B cell (primary cell): ENCODE measurements at regions not wholly inside any gene's neighbourhood (a gene's known extent, or its start where the extent isn't known, plus 50 kb on each side); places are given as distances from the start of the nearest gene placed in this dataset.

Experiments used
- ATAC-seq: fragments of 200-7000 bp; cut with Tn5 transposase; one replicate; pipeline ENCODE4 v1.10.0; 2021; ENCODE audit warnings: low read depth, mild to moderate bottlenecking, moderate number of reproducible peaks, moderate library complexity
- CTCF ChIA-PET: fragments of 350-600 bp; sonication (Branson Sonifier 250); formaldehyde crosslinking; loops from one replicate; lab custom pipeline; 2021; ENCODE audit warnings: antibody characterized with exemption, inconsistent platforms; lab: Charles Lee
- POLR2A ChIA-PET: fragments of 350-600 bp; sonication (Branson Sonifier 250); formaldehyde crosslinking; loops from one replicate; lab custom pipeline; 2021; ENCODE audit warnings: antibody characterized with exemption; lab: Charles Lee
- DNase-seq: peaks from one replicate; pipeline ENCODE4 v3.0.0; 2013
- H2AFZ ChIP-seq: 2 replicates; pipeline ENCODE4 v1.6.1; 2012; ENCODE audit warnings: mild to moderate bottlenecking, low read depth, low read length; ENCODE audit not compliant: insufficient read depth, poor library complexity, severe bottlenecking
- H3K27ac ChIP-seq, 2 donors: 1 replicate in 1 of 2; 2 replicates in 1 of 2; pipeline ENCODE4 v1.5.1; 2012 to 2013; ENCODE audit warnings: low read length in 2 of 2, mild to moderate bottlenecking in 2 of 2, moderate library complexity in 1 of 2
- H3K27me3 ChIP-seq, 4 experiments: fragments of 200-600 bp in 1 of 4; sonication (generic) in 1 of 4; replicated peaks in 1 of 4; 1 replicate in 2 of 4; 2 replicates in 2 of 4; pipeline versions ENCODE4 v1.6.1 to v1.7.0; 2013 to 2016; ENCODE audit warnings: low read length in 3 of 4, mild to moderate bottlenecking in 2 of 4, mixed read lengths in 1 of 4, moderate library complexity in 1 of 4; ENCODE audit not compliant: insufficient read depth in 4 of 4, control insufficient read depth in 3 of 4; ENCODE audit errors: control extremely low read depth in 1 of 4
- H3K36me3 ChIP-seq, 2 experiments: replicated peaks in 1 of 2; 1 replicate in 1 of 2; 2 replicates in 1 of 2; pipeline versions ENCODE4 v1.6.1 to v1.7.1; 2013; ENCODE audit warnings: low read length in 1 of 2; ENCODE audit not compliant: insufficient read depth in 2 of 2, control insufficient read depth in 1 of 2; ENCODE audit errors: control extremely low read depth in 1 of 2, extremely low read depth in 1 of 2
- H3K4me1 ChIP-seq, 2 donors: fragments of 200-600 bp in 1 of 2; sonication (generic) in 1 of 2; 1 replicate in 1 of 2; 2 replicates in 1 of 2; pipeline versions ENCODE4 v1.5.1 to v1.6.1; 2013 to 2017; ENCODE audit warnings: low read length in 2 of 2; ENCODE audit not compliant: control insufficient read depth in 2 of 2, insufficient read depth in 2 of 2
- H3K4me2 ChIP-seq: replicated peaks from 2 replicates; pipeline ENCODE3; 2012; ENCODE audit warnings: mild to moderate bottlenecking, low read depth, low read length; ENCODE audit not compliant: poor library complexity, severe bottlenecking
- H3K4me3 ChIP-seq, 5 experiments: fragments of 200-600 bp in 1 of 5; sonication (generic) in 1 of 5; 1 replicate in 3 of 5; 2 replicates in 2 of 5; pipeline versions ENCODE4 v1.5.1 to v1.7.0; 2011 to 2016; ENCODE audit warnings: low read length in 4 of 5, mild to moderate bottlenecking in 4 of 5, low read depth in 2 of 5, control low read depth in 1 of 5, moderate library complexity in 1 of 5; ENCODE audit not compliant: insufficient read depth in 1 of 5; ENCODE audit errors: control extremely low read depth in 1 of 5, extremely low read depth in 1 of 5
- H3K79me2 ChIP-seq: fragments of 200-600 bp; sonication (generic); one replicate; pipeline ENCODE4 v1.6.0; 2016; ENCODE audit warnings: low read length; ENCODE audit not compliant: control insufficient read depth, insufficient read depth
- H3K9ac ChIP-seq: fragments of 200-600 bp; sonication (generic); 2 replicates; pipeline ENCODE4 v1.6.1; 2017; ENCODE audit warnings: mild to moderate bottlenecking, low read length, moderate library complexity
- H3K9me3 ChIP-seq, 3 donors: one replicate each; pipeline versions ENCODE4 v1.6.1 to v1.7.1; 2013; ENCODE audit warnings: low read length in 2 of 3; ENCODE audit not compliant: control insufficient read depth in 2 of 3, insufficient read depth in 1 of 3; ENCODE audit errors: control extremely low read depth in 1 of 3
- H4K20me1 ChIP-seq: 2 replicates; pipeline ENCODE4 v1.6.0; 2012; ENCODE audit warnings: mild to moderate bottlenecking, low read length; ENCODE audit not compliant: insufficient read depth, control insufficient read depth, poor library complexity, severe bottlenecking
- H3K27ac Mint-ChIP-seq: one replicate; pipeline ENCODE4 v1.8.0; 2021; ENCODE audit warnings: mixed read lengths
- H3K27me3 Mint-ChIP-seq: one replicate; pipeline ENCODE4 v1.8.0; 2021; ENCODE audit warnings: mixed read lengths
- H3K4me1 Mint-ChIP-seq: one replicate; pipeline ENCODE4 v1.8.0; 2021; ENCODE audit warnings: mixed read lengths
- H3K4me3 Mint-ChIP-seq: one replicate; pipeline ENCODE4 v1.8.0; 2021; ENCODE audit warnings: mixed read lengths
- H3K9me3 Mint-ChIP-seq: one replicate; pipeline ENCODE4 v1.8.0; 2022; ENCODE audit warnings: mixed read lengths; ENCODE audit not compliant: insufficient read depth
- CTCF ChIP-seq: fragments of 200-600 bp; IDR thresholded peaks from one replicate; pipeline ENCODE4 v1.8.0; 2022; ENCODE audit warnings: antibody characterized with exemption, mild to moderate bottlenecking
- EZH2 ChIP-seq: IDR thresholded peaks from 2 replicates; pipeline ENCODE4 v1.6.1; 2012; ENCODE audit warnings: borderline replicate concordance, low read depth, mild to moderate bottlenecking, moderate library complexity, low read length; ENCODE audit not compliant: insufficient read depth, poor library complexity, severe bottlenecking
- WGBS: methylation state at CpG from one replicate; pipeline ENCODE4 v1.1.5; 2013; ENCODE audit warnings: missing lambda C conversion rate; ENCODE audit not compliant: insufficient coverage; 5-methylcytosine and 5-hydroxymethylcytosine counted together
- intact Hi-C: fragments of 100-400 bp; cut with micrococcal nuclease; formaldehyde crosslinking; loops from one replicate; pipeline ENCODE4 v1.10.0; 2022

GRCh38 chr12:130079279-130079678 is 83.0 kb upstream of the FZD10 start:
- TF ChIP-seq EZH2 = no peak
- no peak for TF ChIP-seq CTCF
- H3K9me3 Mint-ChIP-seq = peaks cover 7% of the 10 kb centered on the region
- intact Hi-C loops = no loop called here
- Histone ChIP-seq H4K20me1 (no peaks in the 10 kb centered on the region), H3K4me3 (no peak overlapping the region), H2AFZ (no peak overlapping the region), H3K79me2 (no peaks in the 10 kb centered on the region), H3K4me1 (no peaks in the 10 kb centered on the region), H3K36me3 (no peaks in the 10 kb centered on the region), H3K27ac (no peak overlapping the region), H3K9me3 (peaks cover 4 to 27% (median 5%) of the 10 kb centered on the region in 3 donors), H3K4me2 (no peak overlapping the region), H3K27me3 (no peaks in the 10 kb centered on the region), H3K9ac (no peak overlapping the region)
- no peak overlapping the region for H3K4me3 Mint-ChIP-seq
- no peak for ATAC-seq
- WGBS = 93% methylated on average over 7 of the region's 7 CpGs
- no peak for DNase-seq
- peaks cover 3% of the 10 kb centered on the region for H3K27me3 Mint-ChIP-seq
- POLR2A ChIA-PET = no interaction called here
- CTCF ChIA-PET = no interaction called here
- no peaks in the 10 kb centered on the region for H3K4me1 Mint-ChIP-seq
- H3K27ac Mint-ChIP-seq = no peak overlapping the region

GRCh38 chr12:130080205-130080604 is 82.1 kb upstream of the FZD10 start:
- Mint-ChIP-seq H3K4me3 (no peak overlapping the region), H3K4me1 (no peaks in the 10 kb centered on the region), H3K9me3 (peaks cover 7% of the 10 kb centered on the region), H3K27me3 (peaks cover 3% of the 10 kb centered on the region), H3K27ac (no peak overlapping the region)
- Histone ChIP-seq H3K4me3 (no peak overlapping the region), H3K27me3 (no peaks in the 10 kb centered on the region), H2AFZ (no peak overlapping the region), H3K4me2 (no peak overlapping the region), H3K9me3 (peaks cover 4 to 26% (median 5%) of the 10 kb centered on the region in 3 donors), H3K36me3 (no peaks in the 10 kb centered on the region), H3K79me2 (no peaks in the 10 kb centered on the region), H3K27ac (no peak overlapping the region), H3K9ac (no peak overlapping the region), H4K20me1 (no peaks in the 10 kb centered on the region), H3K4me1 (no peaks in the 10 kb centered on the region)
- ATAC-seq (no peak), DNase-seq (no peak)
- WGBS = 87% methylated on average over 3 of the region's 6 CpGs
- ChIA-PET POLR2A (no interaction called here), CTCF (no interaction called here)
- intact Hi-C loops = no loop called here
- TF ChIP-seq CTCF (no peak), EZH2 (no peak)
